ENCODE measurements at regions not wholly inside any gene's neighbourhood (a gene's known extent, or its start where the extent isn't known, plus 50 kb on each side); places are given as distances from the start of the nearest gene placed in this dataset.

DNA sequence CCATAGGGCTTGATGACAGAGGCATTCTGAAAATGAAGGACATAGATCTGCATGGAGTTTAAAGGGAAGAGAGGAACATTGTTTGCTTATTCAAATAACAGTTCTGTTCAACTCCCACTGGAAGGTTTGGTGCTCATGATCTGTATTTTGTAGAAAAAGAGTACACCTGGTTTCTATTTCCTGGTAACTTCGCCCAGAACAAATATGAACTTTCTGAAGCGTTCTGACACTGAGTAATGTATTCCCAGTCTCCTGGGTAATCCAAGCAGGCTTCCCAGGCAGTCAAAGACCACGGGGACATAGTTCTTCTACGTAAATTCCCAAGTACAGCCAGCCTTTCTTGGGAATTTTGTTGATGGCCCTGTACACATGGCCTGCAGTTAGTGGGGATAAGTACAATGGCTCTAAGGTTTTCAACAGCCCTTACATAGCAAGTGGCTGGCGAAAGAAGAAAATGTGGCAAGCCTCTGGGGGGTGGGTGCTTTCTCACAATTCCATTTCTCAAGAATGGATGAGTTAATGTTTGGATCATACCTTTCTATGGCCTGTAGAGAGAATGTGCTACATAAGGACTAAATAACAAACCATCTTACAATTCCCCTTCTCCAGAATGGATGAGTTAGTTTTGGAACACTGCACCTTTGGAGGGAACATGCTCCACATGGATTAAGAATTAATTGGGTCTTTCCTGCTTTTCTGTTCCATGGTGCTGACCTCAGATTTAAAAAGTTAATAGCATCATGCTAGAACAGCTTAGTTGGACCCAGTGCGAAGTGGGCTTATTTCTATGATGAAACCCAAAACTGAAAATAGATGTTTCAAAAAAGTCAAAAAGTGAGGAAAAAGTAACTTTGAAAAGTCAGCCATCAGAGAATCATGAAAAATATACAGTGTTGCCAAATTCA lies 52.7 kb downstream of the COL6A6 start:
- no peaks in the 10 kb centered on the region for H3K4me1 ChIP-seq (ENCODE audit: insufficient read depth, low read length)
- H3K4me3 ChIP-seq (ENCODE audit: insufficient read depth, low read length): no peak overlapping the region
- no peak overlapping the region for H2AFZ ChIP-seq (ENCODE audit: low read length)
- DNase-seq (ENCODE audit: insufficient read length, low spot score, missing footprints): no peak
- no peaks in the 10 kb centered on the region for H3K27me3 ChIP-seq (ENCODE audit: insufficient read depth, low read length)
- no peak overlapping the region for H3K27ac ChIP-seq (ENCODE audit: low read depth, low read length)
- no peaks in the 10 kb centered on the region for H3K36me3 ChIP-seq (ENCODE audit: insufficient read depth, low read length)
- TF ChIP-seq, protein P1, sequence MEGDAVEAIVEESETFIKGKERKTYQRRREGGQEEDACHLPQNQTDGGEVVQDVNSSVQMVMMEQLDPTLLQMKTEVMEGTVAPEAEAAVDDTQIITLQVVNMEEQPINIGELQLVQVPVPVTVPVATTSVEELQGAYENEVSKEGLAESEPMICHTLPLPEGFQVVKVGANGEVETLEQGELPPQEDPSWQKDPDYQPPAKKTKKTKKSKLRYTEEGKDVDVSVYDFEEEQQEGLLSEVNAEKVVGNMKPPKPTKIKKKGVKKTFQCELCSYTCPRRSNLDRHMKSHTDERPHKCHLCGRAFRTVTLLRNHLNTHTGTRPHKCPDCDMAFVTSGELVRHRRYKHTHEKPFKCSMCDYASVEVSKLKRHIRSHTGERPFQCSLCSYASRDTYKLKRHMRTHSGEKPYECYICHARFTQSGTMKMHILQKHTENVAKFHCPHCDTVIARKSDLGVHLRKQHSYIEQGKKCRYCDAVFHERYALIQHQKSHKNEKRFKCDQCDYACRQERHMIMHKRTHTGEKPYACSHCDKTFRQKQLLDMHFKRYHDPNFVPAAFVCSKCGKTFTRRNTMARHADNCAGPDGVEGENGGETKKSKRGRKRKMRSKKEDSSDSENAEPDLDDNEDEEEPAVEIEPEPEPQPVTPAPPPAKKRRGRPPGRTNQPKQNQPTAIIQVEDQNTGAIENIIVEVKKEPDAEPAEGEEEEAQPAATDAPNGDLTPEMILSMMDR (IDR thresholded peaks at IDR 0.05; ENCODE audit: extremely low read depth, low read depth, low read length): no peak
- H3K4me2 ChIP-seq (ENCODE audit: insufficient read depth, low read length): no peak overlapping the region
- no peaks in the 10 kb centered on the region for H4K20me1 ChIP-seq (ENCODE audit: insufficient read depth, low read length)
- H3K9me3 ChIP-seq (ENCODE audit: low read depth, low read length): no peaks in the 10 kb centered on the region
- H3K79me2 ChIP-seq (ENCODE audit: insufficient read depth, low read length): no peaks in the 10 kb centered on the region

DNA sequence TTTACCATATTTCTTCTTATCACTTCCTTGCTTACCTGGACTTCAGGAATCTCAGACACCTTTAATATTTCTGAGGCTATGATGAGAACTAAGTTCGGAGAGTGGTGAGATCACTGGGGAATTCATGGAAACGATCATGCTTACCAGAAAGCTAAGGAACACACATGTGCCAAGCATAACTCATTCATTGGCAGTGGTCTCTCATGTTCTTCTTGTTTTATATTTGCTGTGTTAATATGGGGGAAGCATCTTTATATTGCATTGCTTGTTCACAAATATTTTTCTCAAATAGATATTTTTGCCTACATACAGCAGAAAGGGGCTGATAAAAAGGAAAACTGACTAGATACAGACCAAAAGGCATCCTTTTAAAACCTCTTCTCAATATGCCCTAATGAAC lies 55.8 kb downstream of the COL6A6 start:
- Histone ChIP-seq H3K27me3 (ENCODE audit: insufficient read depth, low read length) (no peaks in the 10 kb centered on the region), H3K36me3 (ENCODE audit: insufficient read depth, low read length) (no peaks in the 10 kb centered on the region), H3K27ac (ENCODE audit: low read depth, low read length) (no peak overlapping the region), H3K79me2 (ENCODE audit: insufficient read depth, low read length) (no peaks in the 10 kb centered on the region), H3K9me3 (ENCODE audit: low read depth, low read length) (no peaks in the 10 kb centered on the region), H4K20me1 (ENCODE audit: insufficient read depth, low read length) (no peaks in the 10 kb centered on the region), H3K4me3 (ENCODE audit: insufficient read depth, low read length) (no peak overlapping the region), H3K4me1 (ENCODE audit: insufficient read depth, low read length) (peaks cover 5% of the 10 kb centered on the region), H2AFZ (ENCODE audit: low read length) (no peak overlapping the region), H3K4me2 (ENCODE audit: insufficient read depth, low read length) (no peak overlapping the region)
- DNase-seq (ENCODE audit: insufficient read length, low spot score, missing footprints): no peak
- TF ChIP-seq, protein P1 (IDR thresholded peaks at IDR 0.05; ENCODE audit: extremely low read depth, low read depth, low read length): no peak

DNA sequence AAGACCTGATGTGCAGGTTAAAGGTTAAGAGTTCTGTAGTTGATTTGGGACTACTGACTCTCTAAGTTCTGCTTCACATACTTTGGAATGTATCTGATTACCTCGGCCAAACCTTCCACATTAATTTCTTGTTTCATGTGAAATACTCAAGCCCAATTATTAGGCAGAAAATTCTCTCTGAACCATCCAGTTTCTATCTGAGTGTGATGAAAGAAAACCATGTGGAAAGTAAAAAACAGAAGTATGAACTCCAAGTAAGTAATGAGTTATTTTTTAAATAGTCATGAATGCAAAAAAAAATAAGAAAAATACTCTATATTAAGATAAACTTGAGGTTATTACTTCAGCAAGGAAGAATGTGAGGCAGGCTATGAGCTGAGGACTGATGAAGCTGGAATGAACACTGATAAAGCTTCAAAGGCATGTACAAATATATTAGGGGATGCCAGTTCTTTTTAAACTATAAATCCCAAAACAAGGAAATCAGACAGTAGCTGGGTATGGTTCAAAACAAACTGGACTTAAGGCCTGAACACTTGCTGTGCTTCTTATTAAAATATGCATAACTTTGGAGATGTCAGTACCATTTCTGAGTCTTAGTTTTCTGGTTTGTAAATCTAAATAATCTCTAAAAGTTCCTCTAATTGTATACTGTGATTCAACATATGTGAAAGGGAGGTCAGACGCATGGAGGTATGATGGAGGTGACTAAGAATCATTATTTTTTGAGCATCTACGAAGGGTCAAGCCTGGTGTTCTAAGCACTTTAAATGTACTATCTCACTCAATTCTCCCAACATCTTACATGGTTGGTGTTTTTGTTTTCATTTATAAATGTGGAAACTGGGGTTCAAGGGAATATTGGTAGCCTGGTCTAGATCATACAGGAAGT lies 59.6 kb downstream of the COL6A6 start:
- Histone ChIP-seq H4K20me1 (ENCODE audit: insufficient read depth, low read length) (no peaks in the 10 kb centered on the region), H3K27ac (ENCODE audit: low read depth, low read length) (no peak overlapping the region), H3K4me1 (ENCODE audit: insufficient read depth, low read length) (peaks cover 5% of the 10 kb centered on the region), H3K4me2 (ENCODE audit: insufficient read depth, low read length) (no peak overlapping the region), H3K4me3 (ENCODE audit: insufficient read depth, low read length) (no peak overlapping the region), H3K79me2 (ENCODE audit: insufficient read depth, low read length) (no peaks in the 10 kb centered on the region), H3K36me3 (ENCODE audit: insufficient read depth, low read length) (no peaks in the 10 kb centered on the region), H3K27me3 (ENCODE audit: insufficient read depth, low read length) (no peaks in the 10 kb centered on the region), H2AFZ (ENCODE audit: low read length) (no peak overlapping the region), H3K9me3 (ENCODE audit: low read depth, low read length) (no peaks in the 10 kb centered on the region)
- TF ChIP-seq, protein P1 (IDR thresholded peaks at IDR 0.05; ENCODE audit: extremely low read depth, low read depth, low read length): no peak
- no peak for DNase-seq (ENCODE audit: insufficient read length, low spot score, missing footprints)

All from osteoblast (primary cell).